ENCODE measurements at regions not wholly inside any gene's neighbourhood (a gene's known extent, or its start where the extent isn't known, plus 50 kb on each side); places are given as distances from the start of the nearest gene placed in this dataset.

GRCh38 chr13:90623318-90624011 is 724.0 kb upstream of the MIR17HG start:
- no peak for TF ChIP-seq POLR2A (IDR thresholded peaks at IDR 0.05; ENCODE audit: low read length)
- TF ChIP-seq GATA1 (IDR thresholded peaks at IDR 0.05; ENCODE audit: low read depth, low read length) = no peak

All from erythroblast (primary cell).